ENCODE measurements at regions not wholly inside any gene's neighbourhood (a gene's known extent, or its start where the extent isn't known, plus 50 kb on each side); places are given as distances from the start of the nearest gene placed in this dataset.

GRCh38 chr2:821546-821945, 129.1 kb upstream of the SNTG2 start:
- no peaks in the 10 kb centered on the region for H3K9me3 ChIP-seq (ENCODE audit: control insufficient read depth, low read length)
- Mint-ChIP-seq H3K4me3 (no peak overlapping the region), H3K4me1 (no peaks in the 10 kb centered on the region), H3K36me3 (ENCODE audit: low read depth) (no peaks in the 10 kb centered on the region), H3K27me3 (ENCODE audit: insufficient read depth) (no peaks in the 10 kb centered on the region), H3K27ac (no peak overlapping the region), H3K9me3 (no peaks in the 10 kb centered on the region)
- H3K4me3 ChIP-seq (ENCODE audit: low read length) = no peak overlapping the region
- TF ChIP-seq, protein P1, sequence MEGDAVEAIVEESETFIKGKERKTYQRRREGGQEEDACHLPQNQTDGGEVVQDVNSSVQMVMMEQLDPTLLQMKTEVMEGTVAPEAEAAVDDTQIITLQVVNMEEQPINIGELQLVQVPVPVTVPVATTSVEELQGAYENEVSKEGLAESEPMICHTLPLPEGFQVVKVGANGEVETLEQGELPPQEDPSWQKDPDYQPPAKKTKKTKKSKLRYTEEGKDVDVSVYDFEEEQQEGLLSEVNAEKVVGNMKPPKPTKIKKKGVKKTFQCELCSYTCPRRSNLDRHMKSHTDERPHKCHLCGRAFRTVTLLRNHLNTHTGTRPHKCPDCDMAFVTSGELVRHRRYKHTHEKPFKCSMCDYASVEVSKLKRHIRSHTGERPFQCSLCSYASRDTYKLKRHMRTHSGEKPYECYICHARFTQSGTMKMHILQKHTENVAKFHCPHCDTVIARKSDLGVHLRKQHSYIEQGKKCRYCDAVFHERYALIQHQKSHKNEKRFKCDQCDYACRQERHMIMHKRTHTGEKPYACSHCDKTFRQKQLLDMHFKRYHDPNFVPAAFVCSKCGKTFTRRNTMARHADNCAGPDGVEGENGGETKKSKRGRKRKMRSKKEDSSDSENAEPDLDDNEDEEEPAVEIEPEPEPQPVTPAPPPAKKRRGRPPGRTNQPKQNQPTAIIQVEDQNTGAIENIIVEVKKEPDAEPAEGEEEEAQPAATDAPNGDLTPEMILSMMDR (conservative IDR thresholded peaks at IDR 0.05) = no peak
- no peak overlapping the region for H3K27ac ChIP-seq (ENCODE audit: low read depth, low read length)
- no peak for DNase-seq
- WGBS, 2 experiments (ENCODE audit: insufficient coverage in 1 of 2, insufficient read length in 1 of 2) = 91 to 92% methylated on average over 14 to 19 of the region's 19 CpGs
- no peaks in the 10 kb centered on the region for H3K27me3 ChIP-seq (ENCODE audit: control insufficient read depth, insufficient read depth, low read length, poor library complexity, severe bottlenecking)
- no peak overlapping the region for H3K9ac ChIP-seq (ENCODE audit: extremely low read depth, low read length, poor library complexity, severe bottlenecking)
- no peaks in the 10 kb centered on the region for H3K36me3 ChIP-seq (ENCODE audit: control insufficient read depth, insufficient read depth, low read length)
- H3K4me1 ChIP-seq (ENCODE audit: control insufficient read depth, insufficient read depth, low read length) = no peaks in the 10 kb centered on the region

- Mint-ChIP-seq H3K27me3 (ENCODE audit: insufficient read depth) (no peaks in the 10 kb centered on the region), H3K27ac (no peak overlapping the region), H3K4me3 (no peak overlapping the region), H3K9me3 (no peaks in the 10 kb centered on the region), H3K4me1 (no peaks in the 10 kb centered on the region), H3K36me3 (ENCODE audit: low read depth) (no peaks in the 10 kb centered on the region)
- Histone ChIP-seq H3K27ac (ENCODE audit: low read depth, low read length) (no peak overlapping the region), H3K4me1 (ENCODE audit: control insufficient read depth, insufficient read depth, low read length) (no peaks in the 10 kb centered on the region), H3K36me3 (ENCODE audit: control insufficient read depth, insufficient read depth, low read length) (no peaks in the 10 kb centered on the region), H3K9me3 (ENCODE audit: control insufficient read depth, low read length) (no peaks in the 10 kb centered on the region), H3K27me3 (ENCODE audit: control insufficient read depth, insufficient read depth, low read length, poor library complexity, severe bottlenecking) (no peaks in the 10 kb centered on the region), H3K4me3 (ENCODE audit: low read length) (no peak overlapping the region), H3K9ac (ENCODE audit: extremely low read depth, low read length, poor library complexity, severe bottlenecking) (no peak overlapping the region)
- 91 to 92% methylated on average over 6 to 7 of the region's 7 CpGs for WGBS, 2 experiments (ENCODE audit: insufficient coverage in 1 of 2, insufficient read length in 1 of 2)
- DNase-seq = no peak
- TF ChIP-seq, protein P1 (conservative IDR thresholded peaks at IDR 0.05) = no peak
These were observed 131.0 kb upstream of the SNTG2 start for GRCh38 chr2:819601-820000.

GRCh38 chr2:819121-819520, 131.5 kb upstream of the SNTG2 start:
- no peak for DNase-seq
- H3K27ac ChIP-seq (ENCODE audit: low read depth, low read length) = no peak overlapping the region
- Mint-ChIP-seq H3K4me1 (no peaks in the 10 kb centered on the region), H3K36me3 (ENCODE audit: low read depth) (no peaks in the 10 kb centered on the region), H3K27me3 (ENCODE audit: insufficient read depth) (no peaks in the 10 kb centered on the region), H3K9me3 (no peaks in the 10 kb centered on the region), H3K27ac (no peak overlapping the region), H3K4me3 (no peak overlapping the region)
- no peak overlapping the region for H3K9ac ChIP-seq (ENCODE audit: extremely low read depth, low read length, poor library complexity, severe bottlenecking)
- no peaks in the 10 kb centered on the region for H3K36me3 ChIP-seq (ENCODE audit: control insufficient read depth, insufficient read depth, low read length)
- no peaks in the 10 kb centered on the region for H3K9me3 ChIP-seq (ENCODE audit: control insufficient read depth, low read length)
- H3K27me3 ChIP-seq (ENCODE audit: control insufficient read depth, insufficient read depth, low read length, poor library complexity, severe bottlenecking) = no peaks in the 10 kb centered on the region
- no peak overlapping the region for H3K4me3 ChIP-seq (ENCODE audit: low read length)
- no peaks in the 10 kb centered on the region for H3K4me1 ChIP-seq (ENCODE audit: control insufficient read depth, insufficient read depth, low read length)
- TF ChIP-seq, protein P1 (conservative IDR thresholded peaks at IDR 0.05) = no peak
- 93 to 100% methylated on average over 2 to 12 of the region's 12 CpGs for WGBS, 2 experiments (ENCODE audit: insufficient coverage in 1 of 2, insufficient read length in 1 of 2)

Measured in endodermal cell (in vitro differentiated cells).